Pancreas (tissue), 10 donors: ENCODE measurements at regions not wholly inside any gene's neighbourhood (a gene's known extent, or its start where the extent isn't known, plus 50 kb on each side); places are given as distances from the start of the nearest gene placed in this dataset.

Experiments used
- ATAC-seq, 4 donors: fragments of 200-7000 bp; cut with Tn5 transposase; one replicate each; pipeline versions ENCODE4 v1.8.0 to v1.9.1; 2020; ENCODE audit warnings: mild to moderate bottlenecking in 4 of 4, moderate library complexity in 4 of 4
- DNase-seq, 6 donors: peaks; one replicate each; pipeline ENCODE4 v3.0.0-alpha.2; 2020
- FAIRE-seq: peaks from 2 replicates; lab custom pipeline; 2012; peaks lifted over from hg19 to GRCh38; lab: Jason Lieb, UNC
- H3K27ac ChIP-seq, 4 donors: fragments of 200-600 bp; sonication (generic); 1 replicate in 3 of 4; 2 replicates in 1 of 4; pipeline versions ENCODE4 v1.5.0 to v1.8.0; 2020
- H3K27me3 ChIP-seq, 4 donors: fragments of 200-600 bp; one replicate each; pipeline ENCODE4 v1.8.0; 2021
- H3K36me3 ChIP-seq, 3 donors: fragments of 200-600 bp; sonication (generic) in 1 of 3; one replicate each; pipeline versions ENCODE4 v1.5.0 to v1.8.0; 2020 to 2021
- H3K4me1 ChIP-seq, 3 donors: fragments of 200-600 bp; one replicate each; pipeline ENCODE4 v1.8.0; 2021
- H3K4me3 ChIP-seq, 4 donors: fragments of 200-600 bp; sonication (generic) in 2 of 4; one replicate each; pipeline versions ENCODE4 v1.5.0 to v1.8.0; 2020 to 2021
- H3K9me3 ChIP-seq, 4 donors: fragments of 200-600 bp; one replicate each; pipeline ENCODE4 v1.8.0; 2021
- WGBS, 2 donors: extraction: QIAGEN DNeasy Blood & Tissue Kit; methylation state at CpG; one replicate each; pipeline ENCODE4 v1.1.7; 2013; 5-methylcytosine and 5-hydroxymethylcytosine counted together
- intact Hi-C, 3 donors: fragments of 100-400 bp; cut with DNase I; formaldehyde crosslinking; loops; one replicate each; pipeline versions ENCODE4 v1.11.1 to v1.14.2; 2022
- TF ChIP-seq, protein P1 (sequence below), 4 donors: fragments of 200-600 bp; sonication (generic) in 3 of 4; IDR thresholded peaks; one replicate each; pipeline versions ENCODE4 v1.5.0 to v1.8.0; 2021; ENCODE audit warnings: antibody characterized with exemption in 4 of 4
- donor health status: healthy with polysubstance abuse.
- donor health status: DM: no; HTN: no; CAD: no; lungs with moderate emphysema.
- donor health status: DM: no; HTN: no; CAD: no.
- donor health status: control.
- donor health status: control.
- donor health status: Bipolar disorder and iron deficiency.
- donor health status: DM: yes; HTN: yes; CAD: no.
- donor health status: DM: no; HTN: no; CAD: no.
- donor health status: DM: no; HTN: no; CAD: no.
- donor health status: DM: yes; HTN: yes; CAD: no.

- ATAC-seq (no peak), DNase-seq (no peak), FAIRE-seq (no peak)
- no peaks in the 10 kb centered on the region for H3K4me1 ChIP-seq
- no peaks in the 10 kb centered on the region for H3K9me3 ChIP-seq
- no peaks in the 10 kb centered on the region for H3K27me3 ChIP-seq
- no peak overlapping the region for H3K27ac ChIP-seq
- intact Hi-C loops: no loop called here
- WGBS, 2 donors: 68 to 69% methylated on average over 2 of the region's 2 CpGs
- no peak overlapping the region for H3K4me3 ChIP-seq
- no peaks in the 10 kb centered on the region for H3K36me3 ChIP-seq
- TF ChIP-seq, protein P1, sequence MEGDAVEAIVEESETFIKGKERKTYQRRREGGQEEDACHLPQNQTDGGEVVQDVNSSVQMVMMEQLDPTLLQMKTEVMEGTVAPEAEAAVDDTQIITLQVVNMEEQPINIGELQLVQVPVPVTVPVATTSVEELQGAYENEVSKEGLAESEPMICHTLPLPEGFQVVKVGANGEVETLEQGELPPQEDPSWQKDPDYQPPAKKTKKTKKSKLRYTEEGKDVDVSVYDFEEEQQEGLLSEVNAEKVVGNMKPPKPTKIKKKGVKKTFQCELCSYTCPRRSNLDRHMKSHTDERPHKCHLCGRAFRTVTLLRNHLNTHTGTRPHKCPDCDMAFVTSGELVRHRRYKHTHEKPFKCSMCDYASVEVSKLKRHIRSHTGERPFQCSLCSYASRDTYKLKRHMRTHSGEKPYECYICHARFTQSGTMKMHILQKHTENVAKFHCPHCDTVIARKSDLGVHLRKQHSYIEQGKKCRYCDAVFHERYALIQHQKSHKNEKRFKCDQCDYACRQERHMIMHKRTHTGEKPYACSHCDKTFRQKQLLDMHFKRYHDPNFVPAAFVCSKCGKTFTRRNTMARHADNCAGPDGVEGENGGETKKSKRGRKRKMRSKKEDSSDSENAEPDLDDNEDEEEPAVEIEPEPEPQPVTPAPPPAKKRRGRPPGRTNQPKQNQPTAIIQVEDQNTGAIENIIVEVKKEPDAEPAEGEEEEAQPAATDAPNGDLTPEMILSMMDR (IDR thresholded peaks at IDR 0.05): no peak
These were observed 561.8 kb upstream of the DAB2 start for GRCh38 chr5:39986614-39987013.

- DNase-seq: no peak
- intact Hi-C loops: no loop called here
- WGBS, 2 donors: 83 to 89% methylated on average over 1 of the region's 1 CpG
- H3K4me1 ChIP-seq: no peaks in the 10 kb centered on the region
- no peak for FAIRE-seq
- no peak overlapping the region for H3K27ac ChIP-seq
- no peaks in the 10 kb centered on the region for H3K36me3 ChIP-seq
- no peaks in the 10 kb centered on the region for H3K9me3 ChIP-seq
- ATAC-seq: no peak
- TF ChIP-seq, protein P1 (IDR thresholded peaks at IDR 0.05): no peak
- no peak overlapping the region for H3K4me3 ChIP-seq
- no peaks in the 10 kb centered on the region for H3K27me3 ChIP-seq
These were observed 555.3 kb upstream of the DAB2 start for GRCh38 chr5:39980056-39980455.

DNA sequence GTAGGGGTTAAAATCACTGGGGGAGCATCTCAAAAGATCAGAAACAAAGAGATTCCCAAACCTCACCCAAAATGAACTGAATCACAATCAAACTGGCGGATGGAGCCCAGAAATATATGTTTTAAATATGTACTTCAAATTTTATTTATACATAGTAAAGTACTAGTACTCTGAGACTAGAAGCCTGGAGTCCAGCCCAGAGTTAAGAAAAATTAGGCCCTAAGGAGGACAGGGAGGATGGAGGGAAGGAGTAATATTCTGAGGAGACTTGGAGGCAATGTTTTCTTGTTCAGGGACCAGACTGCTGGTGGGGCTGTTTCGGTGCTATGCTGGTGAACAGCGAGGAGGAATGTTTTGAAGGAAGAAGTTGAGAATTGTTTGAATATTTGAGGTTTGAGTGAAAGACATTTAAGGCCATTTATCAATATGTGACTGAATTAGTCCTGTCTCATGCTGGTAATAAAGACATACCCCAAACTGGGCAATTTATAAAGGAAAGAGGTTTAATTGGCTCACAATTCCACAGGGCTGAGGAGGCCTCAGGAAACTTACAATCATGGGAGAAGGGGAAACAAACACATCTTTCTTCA lies 552.4 kb upstream of the DAB2 start:
- ATAC-seq: no peak
- TF ChIP-seq, protein P1 (IDR thresholded peaks at IDR 0.05): no peak
- intact Hi-C loops: no loop called here
- Histone ChIP-seq H3K9me3 (no peaks in the 10 kb centered on the region), H3K36me3 (no peaks in the 10 kb centered on the region), H3K4me3 (no peak overlapping the region), H3K4me1 (no peaks in the 10 kb centered on the region), H3K27ac (no peak overlapping the region), H3K27me3 (no peaks in the 10 kb centered on the region)
- WGBS, 2 donors: 90% methylated on average over 3 of the region's 3 CpGs
- FAIRE-seq: no peak
- DNase-seq: no peak

DNA sequence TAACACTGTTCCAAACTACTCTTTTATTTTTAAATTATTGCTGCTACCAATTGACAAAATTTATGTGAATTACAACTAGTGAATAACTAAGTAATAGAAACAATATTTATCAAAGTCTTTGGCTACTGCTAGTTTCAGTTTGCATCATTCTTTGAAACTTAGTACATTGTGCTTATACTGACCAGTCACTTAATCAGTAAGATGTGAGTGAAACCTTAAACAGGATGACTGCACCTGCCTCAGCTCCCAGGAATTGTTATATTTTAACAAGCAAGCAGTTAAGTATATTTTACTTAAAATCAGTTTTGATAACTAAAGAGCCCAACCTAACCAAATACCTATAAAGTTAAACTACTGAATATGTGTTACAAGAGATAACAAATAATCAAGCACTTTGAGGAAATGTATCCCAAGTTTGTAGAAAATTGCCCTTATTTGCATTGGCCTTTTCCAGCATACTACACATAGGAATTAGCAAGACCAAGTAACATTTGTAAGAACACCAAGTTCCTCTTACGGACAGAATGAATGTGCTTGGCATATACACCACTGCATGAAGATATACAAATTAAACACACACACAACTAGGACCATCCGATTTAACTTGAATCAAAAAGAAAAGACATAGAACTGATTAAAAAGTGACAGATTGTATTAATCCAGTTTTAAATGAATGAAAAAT lies 545.5 kb upstream of the DAB2 start:
- Histone ChIP-seq H3K27me3 (no peaks in the 10 kb centered on the region), H3K4me1 (peaks cover 14 to 38% (median 16%) of the 10 kb centered on the region in 3 donors), H3K4me3 (no peak overlapping the region), H3K9me3 (no peaks in the 10 kb centered on the region), H3K27ac (peak overlapping the region; percentile 50 to 79 (median 54)), H3K36me3 (no peaks in the 10 kb centered on the region)
- WGBS, 2 donors: 25 to 34% methylated on average over 2 of the region's 2 CpGs
- no peak for FAIRE-seq
- TF ChIP-seq, protein P1 (IDR thresholded peaks at IDR 0.05): no peak
- ATAC-seq: peak; percentile 83 to 90 (median 87)
- DNase-seq: peak in 4 of 6 donors; percentile 26 to 52 (median 39)
- intact Hi-C loops: no loop called here

DNA sequence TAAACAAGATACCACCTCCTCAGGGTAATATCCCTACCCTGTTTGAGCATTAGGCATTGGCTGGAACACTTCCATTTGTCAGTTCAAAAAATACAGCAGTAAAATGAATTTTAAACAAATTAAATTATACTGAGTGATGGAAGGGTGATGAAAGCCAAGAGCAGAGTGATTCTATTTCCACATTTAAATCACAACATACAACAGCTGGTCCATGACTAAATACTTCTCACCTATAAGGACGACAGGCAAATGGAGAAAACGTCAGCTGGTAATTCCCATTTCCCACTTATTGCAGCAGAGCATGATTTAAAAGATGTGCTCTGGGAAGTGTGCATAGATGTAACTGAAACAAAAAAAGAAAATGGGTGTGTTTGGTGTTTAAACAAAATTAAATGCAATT lies 543.6 kb upstream of the DAB2 start:
- H3K27me3 ChIP-seq: no peaks in the 10 kb centered on the region
- H3K9me3 ChIP-seq: no peaks in the 10 kb centered on the region
- H3K27ac ChIP-seq: peak overlapping the region in 2 of 4 donors; percentile 58 to 79
- intact Hi-C loops: no loop called here
- H3K36me3 ChIP-seq: no peaks in the 10 kb centered on the region
- DNase-seq: peak in 1 of 6 donors; percentile 14
- H3K4me3 ChIP-seq: no peak overlapping the region
- no peak for FAIRE-seq
- TF ChIP-seq, protein P1 (IDR thresholded peaks at IDR 0.05): no peak
- 16 to 25% methylated on average over 2 of the region's 2 CpGs for WGBS, 2 donors
- ATAC-seq: peak; percentile 50 to 75 (median 62)
- peaks cover 14 to 38% (median 16%) of the 10 kb centered on the region in 3 donors for H3K4me1 ChIP-seq
